Liver (tissue), 3 donors: ENCODE measurements at regions not wholly inside any gene's neighbourhood (a gene's known extent, or its start where the extent isn't known, plus 50 kb on each side); places are given as distances from the start of the nearest gene placed in this dataset.

Experiments
- CTCF ChIP-seq: fragments of 150-350 bp; IDR thresholded peaks from 2 replicates; pipeline ENCODE4 v1.5.1; 2017; ENCODE audit warnings: improper control_type of control experiment, low read depth, low read length; ENCODE audit not compliant: missing input control
- EGR1 ChIP-seq, 2 donors: IDR thresholded peaks; 2 replicates each; pipeline ENCODE4 v1.6.1; 2016 to 2018; ENCODE audit warnings: antibody characterized with exemption in 2 of 2, low read depth in 2 of 2
- FOXA1 ChIP-seq: IDR thresholded peaks from 2 replicates; pipeline ENCODE4 v1.6.1; 2016; ENCODE audit warnings: antibody characterized with exemption
- MAX ChIP-seq: IDR thresholded peaks from 2 replicates; pipeline ENCODE4 v1.6.1; 2016; ENCODE audit warnings: antibody characterized with exemption
- TAF1 ChIP-seq: conservative IDR thresholded peaks from 2 replicates; pipeline ENCODE4 v1.6.1; 2016; ENCODE audit warnings: antibody characterized with exemption, mild to moderate bottlenecking
- donor health status: healthy.
- donor health status: healthy.

GRCh38 chr10:106139915-106140314 is 1024.6 kb downstream of the SORCS1 start:
- TF ChIP-seq CTCF, result no peak
- TF ChIP-seq EGR1 (IDR thresholded peaks at IDR 0.05; ENCODE audit: low read depth in 2 of 2), result no peak
- no peak for TF ChIP-seq FOXA1
- TF ChIP-seq TAF1, result no peak
- no peak for TF ChIP-seq MAX
